ENCODE measurements at regions not wholly inside any gene's neighbourhood (a gene's known extent, or its start where the extent isn't known, plus 50 kb on each side); places are given as distances from the start of the nearest gene placed in this dataset.

GRCh38 chr16:49952386-49952785 lies 72.6 kb upstream of the CNEP1R1 start:
- no peaks in the 10 kb centered on the region for H3K36me3 ChIP-seq (ENCODE audit: insufficient read depth, low read length, poor library complexity, severe bottlenecking)
- H3K4me1 ChIP-seq (ENCODE audit: insufficient read depth, low read length, poor library complexity, severe bottlenecking) = no peaks in the 10 kb centered on the region
- DNase-seq (ENCODE audit: low spot score) = peak; percentile 83
- no peak overlapping the region for H3K27ac ChIP-seq (ENCODE audit: low read depth, low read length, poor library complexity, severe bottlenecking)
- no TSS peak for BruUV-seq (replicated peaks)
- H3K9me3 ChIP-seq (ENCODE audit: low read depth, low read length, poor library complexity, severe bottlenecking) = no peaks in the 10 kb centered on the region
- TF ChIP-seq EZH2 (IDR thresholded peaks at IDR 0.05; ENCODE audit: borderline replicate concordance, low read depth, low read length, poor library complexity, severe bottlenecking) = no peak
- no peak for TF ChIP-seq CTCF (conservative IDR thresholded peaks at IDR 0.05; ENCODE audit: low read depth, low read length)
- H3K27me3 ChIP-seq (replicated peaks; ENCODE audit: insufficient read depth, low read depth, low read length, poor library complexity) = no peaks in the 10 kb centered on the region
- ChIA-PET CTCF (no interaction called here), POLR2A (ENCODE audit: low non-redundant PET) (no interaction called here)
- intact Hi-C loops (cut with micrococcal nuclease; ENCODE audit: unreplicated experiment) = no loop called here
- H3K4me3 ChIP-seq (ENCODE audit: low read depth, low read length, poor library complexity, severe bottlenecking) = no peak overlapping the region

GRCh38 chr16:49953090-49953489 lies 71.9 kb upstream of the CNEP1R1 start:
- H3K27me3 ChIP-seq (replicated peaks; ENCODE audit: insufficient read depth, low read depth, low read length, poor library complexity) = no peaks in the 10 kb centered on the region
- TF ChIP-seq CTCF (conservative IDR thresholded peaks at IDR 0.05; ENCODE audit: low read depth, low read length) (no peak), EZH2 (IDR thresholded peaks at IDR 0.05; ENCODE audit: borderline replicate concordance, low read depth, low read length, poor library complexity, severe bottlenecking) (no peak)
- no peak overlapping the region for H3K27ac ChIP-seq (ENCODE audit: low read depth, low read length, poor library complexity, severe bottlenecking)
- peak; percentile 36 for DNase-seq (ENCODE audit: low spot score)
- H3K4me1 ChIP-seq (ENCODE audit: insufficient read depth, low read length, poor library complexity, severe bottlenecking) = no peaks in the 10 kb centered on the region
- H3K36me3 ChIP-seq (ENCODE audit: insufficient read depth, low read length, poor library complexity, severe bottlenecking) = no peaks in the 10 kb centered on the region
- no peak overlapping the region for H3K4me3 ChIP-seq (ENCODE audit: low read depth, low read length, poor library complexity, severe bottlenecking)
- BruUV-seq (replicated peaks) = no TSS peak
- POLR2A ChIA-PET (ENCODE audit: low non-redundant PET) = no interaction called here
- CTCF ChIA-PET = no interaction called here
- intact Hi-C loops (cut with micrococcal nuclease; ENCODE audit: unreplicated experiment) = no loop called here
- H3K9me3 ChIP-seq (ENCODE audit: low read depth, low read length, poor library complexity, severe bottlenecking) = no peaks in the 10 kb centered on the region

GRCh38 chr16:49955858-49956257 lies 69.2 kb upstream of the CNEP1R1 start:
- TF ChIP-seq EZH2 (IDR thresholded peaks at IDR 0.05; ENCODE audit: borderline replicate concordance, low read depth, low read length, poor library complexity, severe bottlenecking) = no peak
- TF ChIP-seq CTCF (conservative IDR thresholded peaks at IDR 0.05; ENCODE audit: low read depth, low read length) = no peak
- Histone ChIP-seq H3K27me3 (replicated peaks; ENCODE audit: insufficient read depth, low read depth, low read length, poor library complexity) (no peaks in the 10 kb centered on the region), H3K27ac (ENCODE audit: low read depth, low read length, poor library complexity, severe bottlenecking) (no peak overlapping the region), H3K4me3 (ENCODE audit: low read depth, low read length, poor library complexity, severe bottlenecking) (no peak overlapping the region), H3K36me3 (ENCODE audit: insufficient read depth, low read length, poor library complexity, severe bottlenecking) (no peaks in the 10 kb centered on the region), H3K9me3 (ENCODE audit: low read depth, low read length, poor library complexity, severe bottlenecking) (no peaks in the 10 kb centered on the region), H3K4me1 (ENCODE audit: insufficient read depth, low read length, poor library complexity, severe bottlenecking) (no peaks in the 10 kb centered on the region)
- intact Hi-C loops (cut with micrococcal nuclease; ENCODE audit: unreplicated experiment) = no loop called here
- CTCF ChIA-PET = interaction anchor here (0.6 kb wide), 1 partner anchor 597 kb away, joined by 3 read pairs; no protein-coding TSS in a partner anchor
- POLR2A ChIA-PET (ENCODE audit: low non-redundant PET) = no interaction called here
- BruUV-seq (replicated peaks) = no TSS peak
- DNase-seq (ENCODE audit: low spot score) = no peak
